ENCODE measurements at regions not wholly inside any gene's neighbourhood (a gene's known extent, or its start where the extent isn't known, plus 50 kb on each side); places are given as distances from the start of the nearest gene placed in this dataset.

DNA sequence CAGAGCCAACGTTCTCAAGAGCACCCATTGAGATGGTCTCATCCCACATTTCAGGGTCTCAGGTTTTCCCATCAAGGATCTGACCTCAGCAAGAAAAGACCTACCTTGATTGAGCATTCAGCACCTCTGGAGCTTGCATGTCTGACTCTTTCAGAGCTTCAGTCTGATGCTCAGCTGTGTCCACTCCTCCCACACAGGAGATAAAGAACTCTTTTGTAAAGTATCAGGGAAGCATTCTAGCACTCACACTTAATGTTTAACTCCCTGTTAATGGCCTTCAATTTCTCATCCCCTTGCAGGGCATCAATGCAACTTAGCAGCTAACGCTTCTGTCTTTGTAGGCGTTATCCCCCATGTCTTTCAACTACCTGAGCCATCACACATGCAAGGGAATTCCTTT, 124.1 kb downstream of the GALC start:
- POLR2A ChIA-PET, result no interaction called here
- no peak overlapping the region for H3K4me3 ChIP-seq (ENCODE audit: low read depth, low read length)
- no peak for DNase-seq (ENCODE audit: low read depth, low spot score)
- TF ChIP-seq, protein P1, sequence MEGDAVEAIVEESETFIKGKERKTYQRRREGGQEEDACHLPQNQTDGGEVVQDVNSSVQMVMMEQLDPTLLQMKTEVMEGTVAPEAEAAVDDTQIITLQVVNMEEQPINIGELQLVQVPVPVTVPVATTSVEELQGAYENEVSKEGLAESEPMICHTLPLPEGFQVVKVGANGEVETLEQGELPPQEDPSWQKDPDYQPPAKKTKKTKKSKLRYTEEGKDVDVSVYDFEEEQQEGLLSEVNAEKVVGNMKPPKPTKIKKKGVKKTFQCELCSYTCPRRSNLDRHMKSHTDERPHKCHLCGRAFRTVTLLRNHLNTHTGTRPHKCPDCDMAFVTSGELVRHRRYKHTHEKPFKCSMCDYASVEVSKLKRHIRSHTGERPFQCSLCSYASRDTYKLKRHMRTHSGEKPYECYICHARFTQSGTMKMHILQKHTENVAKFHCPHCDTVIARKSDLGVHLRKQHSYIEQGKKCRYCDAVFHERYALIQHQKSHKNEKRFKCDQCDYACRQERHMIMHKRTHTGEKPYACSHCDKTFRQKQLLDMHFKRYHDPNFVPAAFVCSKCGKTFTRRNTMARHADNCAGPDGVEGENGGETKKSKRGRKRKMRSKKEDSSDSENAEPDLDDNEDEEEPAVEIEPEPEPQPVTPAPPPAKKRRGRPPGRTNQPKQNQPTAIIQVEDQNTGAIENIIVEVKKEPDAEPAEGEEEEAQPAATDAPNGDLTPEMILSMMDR (IDR thresholded peaks at IDR 0.05; ENCODE audit: insufficient read depth, low read length, missing control alignments), result no peak
- CTCF ChIA-PET, result no interaction called here

- ChIA-PET CTCF (interaction anchor here (1.1 kb wide), 2 partner anchors 61 to 120 kb away, joined by 3 to 4 read pairs; no protein-coding TSS in a partner anchor), POLR2A (no interaction called here)
- no peak overlapping the region for H3K4me3 ChIP-seq (ENCODE audit: low read depth, low read length)
- DNase-seq (ENCODE audit: low read depth, low spot score), result no peak
- TF ChIP-seq, protein P1 (IDR thresholded peaks at IDR 0.05; ENCODE audit: insufficient read depth, low read length, missing control alignments), result no peak
These were observed 126.9 kb downstream of the GALC start for GRCh38 chr14:87866116-87866515.

GRCh38 chr14:87864356-87865270, 128.4 kb downstream of the GALC start:
- ChIA-PET POLR2A (no interaction called here), CTCF (no interaction called here)
- no peak for DNase-seq (ENCODE audit: low read depth, low spot score)
- H3K4me3 ChIP-seq (ENCODE audit: low read depth, low read length), result no peak overlapping the region
- TF ChIP-seq, protein P1 (IDR thresholded peaks at IDR 0.05; ENCODE audit: insufficient read depth, low read length, missing control alignments), result no peak

- CTCF ChIA-PET, result interaction anchor here (1.4 kb wide), 1 partner anchor 10 kb away, joined by 3 read pairs; no protein-coding TSS in a partner anchor
- POLR2A ChIA-PET, result no interaction called here
- TF ChIP-seq, protein P1 (IDR thresholded peaks at IDR 0.05; ENCODE audit: insufficient read depth, low read length, missing control alignments), result no peak
- DNase-seq (ENCODE audit: low read depth, low spot score), result no peak
- H3K4me3 ChIP-seq (ENCODE audit: low read depth, low read length), result no peak overlapping the region
These were observed 129.9 kb downstream of the GALC start for GRCh38 chr14:87863047-87863446.

GRCh38 chr14:87852107-87852506, 140.9 kb downstream of the GALC start:
- DNase-seq (ENCODE audit: low read depth, low spot score), result no peak
- CTCF ChIA-PET, result no interaction called here
- H3K4me3 ChIP-seq (ENCODE audit: low read depth, low read length), result no peak overlapping the region
- POLR2A ChIA-PET, result no interaction called here
- TF ChIP-seq, protein P1 (IDR thresholded peaks at IDR 0.05; ENCODE audit: insufficient read depth, low read length, missing control alignments), result no peak

DNA sequence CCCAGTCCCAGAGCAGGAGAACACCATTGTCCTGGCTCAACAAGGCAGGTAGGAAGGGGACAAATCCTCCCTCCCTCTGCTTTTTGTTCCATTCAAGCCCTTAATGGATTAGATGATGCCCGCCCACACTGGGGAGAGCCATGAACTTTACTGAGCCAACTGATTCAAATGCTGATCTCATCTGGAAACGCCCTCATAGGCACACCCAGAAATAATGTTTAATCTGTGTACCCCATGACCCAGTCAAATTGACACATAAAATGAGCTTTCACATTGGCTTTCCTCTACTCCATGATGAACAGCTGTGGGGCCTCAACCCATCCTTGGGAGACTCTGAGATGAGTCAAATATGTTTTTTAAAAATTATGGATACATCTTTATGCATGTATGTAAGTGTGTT, 141.8 kb downstream of the GALC start:
- TF ChIP-seq, protein P1 (IDR thresholded peaks at IDR 0.05; ENCODE audit: insufficient read depth, low read length, missing control alignments), result no peak

More for the DNA sequence above, 141.8 kb downstream of the GALC start:
- POLR2A ChIA-PET, result no interaction called here
- no peak overlapping the region for H3K4me3 ChIP-seq (ENCODE audit: low read depth, low read length)
- DNase-seq (ENCODE audit: low read depth, low spot score), result no peak
- CTCF ChIA-PET, result no interaction called here

Data from AG04449 (cell line).